Gastrocnemius medialis (tissue), 4 donors: ENCODE measurements at regions not wholly inside any gene's neighbourhood (a gene's known extent, or its start where the extent isn't known, plus 50 kb on each side); places are given as distances from the start of the nearest gene placed in this dataset.

Source experiments
- ATAC-seq, 2 donors: fragments of 150-250 bp; one replicate each; pipeline ENCODE4 v1.9.1; 2016
- DNase-seq, 2 donors: peaks; one replicate each; pipeline ENCODE4 v3.0.0-alpha.2; 2019
- H3K27ac ChIP-seq, 4 donors: fragments of 200-600 bp; sonication (generic); 1 replicate in 1 of 4; 2 replicates in 3 of 4; pipeline ENCODE4 v1.5.1; 2016 to 2018; ENCODE audit warnings: mild to moderate bottlenecking in 2 of 4, moderate library complexity in 1 of 4
- H3K27me3 ChIP-seq, 3 donors: fragments of 200-600 bp; sonication (generic) in 2 of 3; 1 replicate in 1 of 3; 2 replicates in 2 of 3; pipeline versions ENCODE4 v1.5.1 to v1.6.0; 2016 to 2019; ENCODE audit warnings: mild to moderate bottlenecking in 1 of 3, moderate library complexity in 1 of 3
- H3K36me3 ChIP-seq, 2 donors: fragments of 200-600 bp; sonication (generic) in 1 of 2; one replicate each; pipeline ENCODE4 v1.5.1; 2017 to 2018
- H3K4me1 ChIP-seq, 2 donors: fragments of 200-600 bp; sonication (generic) in 1 of 2; one replicate each; pipeline ENCODE4 v1.5.1; 2016 to 2017; ENCODE audit warnings: mild to moderate bottlenecking in 2 of 2
- H3K4me3 ChIP-seq, 4 donors: fragments of 200-600 bp; sonication (generic) in 3 of 4; 1 replicate in 1 of 4; 2 replicates in 3 of 4; pipeline ENCODE4 v1.5.1; 2016 to 2019; ENCODE audit warnings: mild to moderate bottlenecking in 2 of 4
- H3K9me3 ChIP-seq, 3 donors: fragments of 200-600 bp; sonication (generic) in 2 of 3; 1 replicate in 1 of 3; 2 replicates in 2 of 3; pipeline ENCODE4 v1.5.1; 2016 to 2019
- POLR2A ChIP-seq, 2 donors: fragments of 450-650 bp; IDR thresholded peaks; one replicate each; pipeline ENCODE4 v1.6.1; 2017; ENCODE audit warnings: antibody characterized with exemption in 2 of 2, mild to moderate bottlenecking in 2 of 2, moderate library complexity in 2 of 2
- in situ Hi-C, 4 donors: fragments of 200-750 bp; cut with MboI; loops; one replicate each; pipeline versions ENCODE4 v1.15.0 to v1.8.0; 2017; ENCODE audit warnings: low sequenced_read_pairs in 4 of 4
- intact Hi-C: fragments of 100-400 bp; cut with DNase I; formaldehyde crosslinking; loops from one replicate; pipeline ENCODE4 v1.15.1; 2023; ENCODE audit warnings: low total_unique reads
- TF ChIP-seq, protein P1 (sequence below), 5 experiments: fragments of 450-650 bp in 3 of 5; fragments of 200-600 bp in 2 of 5; sonication (generic) in 2 of 5; IDR thresholded peaks in 4 of 5; conservative IDR thresholded peaks in 1 of 5; 1 replicate in 4 of 5; 2 replicates in 1 of 5; pipeline ENCODE4 v1.5.1; 2016 to 2019; ENCODE audit warnings: antibody characterized with exemption in 5 of 5, mild to moderate bottlenecking in 3 of 5, moderate library complexity in 3 of 5

DNA sequence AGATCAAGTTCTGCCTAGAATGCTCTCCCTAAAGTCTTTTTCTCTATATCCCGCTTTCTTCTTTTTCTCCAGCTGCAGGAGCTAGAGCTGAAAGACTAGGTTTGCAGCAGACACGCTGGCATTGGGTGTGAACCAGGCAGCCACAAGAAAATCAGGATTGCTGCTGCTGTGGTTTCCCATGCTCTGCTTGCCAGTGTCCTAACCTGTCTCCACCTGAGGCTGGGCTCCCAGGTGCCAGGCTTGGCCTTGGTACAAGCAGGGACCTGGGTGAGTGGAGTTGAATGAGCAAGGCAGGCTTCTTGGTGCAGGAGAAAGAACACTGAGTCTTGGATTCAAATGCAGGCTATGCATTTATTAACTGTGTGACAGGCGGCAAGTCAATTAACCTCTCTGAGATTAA lies 440.3 kb upstream of the MAF start:
- H3K36me3 ChIP-seq, result no peaks in the 10 kb centered on the region
- DNase-seq (no peak), ATAC-seq (no peak)
- in situ Hi-C loops (no loop called here), intact Hi-C loops (no loop called here)
- no peaks in the 10 kb centered on the region for H3K4me1 ChIP-seq
- H3K9me3 ChIP-seq, result no peaks in the 10 kb centered on the region
- no peak overlapping the region for H3K27ac ChIP-seq
- no peaks in the 10 kb centered on the region for H3K27me3 ChIP-seq
- TF ChIP-seq, protein P1, sequence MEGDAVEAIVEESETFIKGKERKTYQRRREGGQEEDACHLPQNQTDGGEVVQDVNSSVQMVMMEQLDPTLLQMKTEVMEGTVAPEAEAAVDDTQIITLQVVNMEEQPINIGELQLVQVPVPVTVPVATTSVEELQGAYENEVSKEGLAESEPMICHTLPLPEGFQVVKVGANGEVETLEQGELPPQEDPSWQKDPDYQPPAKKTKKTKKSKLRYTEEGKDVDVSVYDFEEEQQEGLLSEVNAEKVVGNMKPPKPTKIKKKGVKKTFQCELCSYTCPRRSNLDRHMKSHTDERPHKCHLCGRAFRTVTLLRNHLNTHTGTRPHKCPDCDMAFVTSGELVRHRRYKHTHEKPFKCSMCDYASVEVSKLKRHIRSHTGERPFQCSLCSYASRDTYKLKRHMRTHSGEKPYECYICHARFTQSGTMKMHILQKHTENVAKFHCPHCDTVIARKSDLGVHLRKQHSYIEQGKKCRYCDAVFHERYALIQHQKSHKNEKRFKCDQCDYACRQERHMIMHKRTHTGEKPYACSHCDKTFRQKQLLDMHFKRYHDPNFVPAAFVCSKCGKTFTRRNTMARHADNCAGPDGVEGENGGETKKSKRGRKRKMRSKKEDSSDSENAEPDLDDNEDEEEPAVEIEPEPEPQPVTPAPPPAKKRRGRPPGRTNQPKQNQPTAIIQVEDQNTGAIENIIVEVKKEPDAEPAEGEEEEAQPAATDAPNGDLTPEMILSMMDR (IDR thresholded peaks at IDR 0.05 in 4 of 5, conservative IDR thresholded peaks at IDR 0.05 in 1 of 5), result no peak
- TF ChIP-seq POLR2A (IDR thresholded peaks at IDR 0.05), result no peak
- H3K4me3 ChIP-seq, result no peak overlapping the region

DNA sequence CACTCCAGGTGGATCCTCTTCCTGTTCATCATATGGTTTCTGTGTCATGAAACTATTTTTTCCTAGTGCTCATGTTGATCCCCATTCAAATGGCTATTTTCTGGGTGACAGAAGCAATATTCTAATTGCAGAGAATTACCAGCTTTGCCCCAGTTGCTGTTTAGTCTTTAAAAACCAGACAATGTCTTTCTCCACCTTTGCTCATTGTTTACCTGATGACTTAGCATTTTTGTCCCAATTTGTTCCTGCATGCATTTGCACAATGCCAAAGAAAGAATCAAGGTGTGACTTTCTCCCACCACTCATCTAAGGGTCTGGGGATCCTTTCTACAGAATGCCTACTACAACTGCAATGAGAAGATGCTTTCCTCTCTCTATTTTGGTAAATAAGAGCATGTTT lies 439.9 kb upstream of the MAF start:
- no peaks in the 10 kb centered on the region for H3K9me3 ChIP-seq
- ATAC-seq (no peak), DNase-seq (no peak)
- in situ Hi-C loops (no loop called here), intact Hi-C loops (no loop called here)
- H3K4me3 ChIP-seq, result no peak overlapping the region
- no peak overlapping the region for H3K27ac ChIP-seq
- no peaks in the 10 kb centered on the region for H3K27me3 ChIP-seq
- H3K36me3 ChIP-seq, result no peaks in the 10 kb centered on the region
- no peak for TF ChIP-seq POLR2A (IDR thresholded peaks at IDR 0.05)
- TF ChIP-seq, protein P1 (IDR thresholded peaks at IDR 0.05 in 4 of 5, conservative IDR thresholded peaks at IDR 0.05 in 1 of 5), result no peak
- no peaks in the 10 kb centered on the region for H3K4me1 ChIP-seq

DNA sequence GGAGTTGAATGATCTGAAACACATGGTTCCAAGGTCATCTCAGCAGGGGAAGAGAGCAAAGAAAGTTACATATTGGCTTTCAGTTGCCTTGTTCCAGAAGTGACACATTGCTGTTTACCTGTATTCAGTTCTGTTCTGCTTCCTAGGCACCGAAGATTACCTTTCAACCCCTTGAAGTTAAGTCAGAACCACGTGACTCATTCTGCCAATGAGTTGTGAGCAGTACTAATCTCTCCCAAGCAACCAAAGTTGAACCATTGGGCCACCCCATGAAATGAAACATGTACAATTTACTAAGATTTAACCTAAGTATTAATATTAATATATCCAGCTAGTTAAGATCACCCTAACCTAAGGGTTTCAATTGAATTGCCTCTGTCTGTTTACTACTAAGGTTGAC lies 439.2 kb upstream of the MAF start:
- Histone ChIP-seq H3K27ac (no peak overlapping the region), H3K27me3 (no peaks in the 10 kb centered on the region), H3K4me3 (no peak overlapping the region), H3K4me1 (no peaks in the 10 kb centered on the region), H3K9me3 (no peaks in the 10 kb centered on the region), H3K36me3 (no peaks in the 10 kb centered on the region)
- DNase-seq, result no peak
- intact Hi-C loops (no loop called here), in situ Hi-C loops (no loop called here)
- no peak for ATAC-seq
- no peak for TF ChIP-seq POLR2A (IDR thresholded peaks at IDR 0.05)
- TF ChIP-seq, protein P1 (IDR thresholded peaks at IDR 0.05 in 4 of 5, conservative IDR thresholded peaks at IDR 0.05 in 1 of 5), result no peak

DNA sequence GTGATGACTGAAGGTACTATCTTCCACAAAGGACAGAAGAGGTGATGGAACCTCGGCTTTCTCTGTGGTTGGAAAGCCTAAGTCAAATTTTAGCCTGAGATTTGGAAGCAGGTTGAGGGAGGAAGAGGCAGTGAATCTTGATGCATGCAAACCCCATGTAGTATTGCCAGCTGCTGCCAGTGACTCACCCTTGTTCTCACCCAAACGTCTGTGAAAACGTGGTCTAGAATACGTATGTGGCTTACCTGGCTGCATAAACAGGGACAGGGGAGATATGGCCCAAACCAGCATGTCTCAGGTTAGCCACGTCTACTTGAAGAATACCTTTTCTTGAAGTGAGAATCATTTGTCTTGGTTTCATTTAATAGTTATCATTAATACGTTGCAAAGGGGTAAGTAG lies 438.0 kb upstream of the MAF start:
- intact Hi-C loops, result no loop called here
- no peak for ATAC-seq
- no peak for DNase-seq
- Histone ChIP-seq H3K36me3 (no peaks in the 10 kb centered on the region), H3K27ac (no peak overlapping the region), H3K9me3 (no peaks in the 10 kb centered on the region), H3K4me3 (no peak overlapping the region), H3K27me3 (no peaks in the 10 kb centered on the region), H3K4me1 (no peaks in the 10 kb centered on the region)
- TF ChIP-seq, protein P1 (IDR thresholded peaks at IDR 0.05 in 4 of 5, conservative IDR thresholded peaks at IDR 0.05 in 1 of 5), result no peak
- TF ChIP-seq POLR2A (IDR thresholded peaks at IDR 0.05), result no peak
- in situ Hi-C loops, result no loop called here

DNA sequence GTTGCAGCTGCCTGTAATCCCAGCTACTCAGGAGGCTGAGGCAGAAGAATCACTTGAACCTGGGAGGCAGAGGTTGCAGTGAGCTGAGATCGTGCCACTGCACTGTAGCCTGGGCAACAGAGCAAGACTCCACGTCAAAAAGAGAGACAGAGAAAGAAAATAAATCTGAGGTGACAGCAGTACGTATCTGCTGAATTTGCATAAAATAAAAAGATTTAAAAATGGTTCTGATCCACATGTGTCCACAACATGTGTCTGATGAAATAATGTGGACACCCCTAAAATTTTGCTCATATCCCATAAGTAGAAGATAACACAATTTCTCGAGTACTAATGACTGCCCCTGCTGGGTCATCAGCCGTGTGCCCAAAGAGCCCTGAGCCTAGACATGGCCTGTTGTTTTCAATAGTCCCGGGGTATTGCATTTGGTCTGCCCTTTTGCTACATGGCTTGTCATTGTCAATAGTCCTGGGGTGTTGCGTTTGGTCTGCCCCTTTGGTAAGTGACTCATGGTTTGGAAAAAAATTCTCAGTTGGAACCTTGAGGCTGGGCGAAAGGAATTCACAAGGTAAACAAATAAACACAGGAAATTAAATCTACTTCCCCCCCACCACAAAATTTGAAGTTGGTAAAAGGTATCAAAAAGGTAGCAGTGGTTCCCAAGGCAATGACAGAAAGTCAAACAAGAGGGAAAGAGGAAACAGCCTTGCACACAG lies 434.6 kb upstream of the MAF start:
- Histone ChIP-seq H3K27me3 (no peaks in the 10 kb centered on the region), H3K9me3 (no peaks in the 10 kb centered on the region), H3K4me1 (no peaks in the 10 kb centered on the region), H3K4me3 (no peak overlapping the region), H3K27ac (no peak overlapping the region), H3K36me3 (no peaks in the 10 kb centered on the region)
- TF ChIP-seq POLR2A (IDR thresholded peaks at IDR 0.05), result no peak
- TF ChIP-seq, protein P1 (IDR thresholded peaks at IDR 0.05 in 4 of 5, conservative IDR thresholded peaks at IDR 0.05 in 1 of 5), result no peak
- ATAC-seq (no peak), DNase-seq (no peak)
- in situ Hi-C loops (no loop called here), intact Hi-C loops (no loop called here)
